CD4-positive, alpha-beta memory T cell (primary cell): ENCODE measurements at regions not wholly inside any gene's neighbourhood (a gene's known extent, or its start where the extent isn't known, plus 50 kb on each side); places are given as distances from the start of the nearest gene placed in this dataset.
A peak's percentile ranks its signal among the peaks of the same experiment; 100 is the strongest.

ENCODE experiments used
- CTCF ChIA-PET: fragments of 350-600 bp; sonication (Branson Sonifier 250); formaldehyde crosslinking; loops from one replicate; lab custom pipeline; 2021; ENCODE audit warnings: inconsistent platforms; ENCODE audit not compliant: partially characterized antibody; lab: Charles Lee
- POLR2A ChIA-PET: fragments of 350-600 bp; sonication (Branson Sonifier 250); formaldehyde crosslinking; loops from one replicate; lab custom pipeline; 2021; ENCODE audit not compliant: partially characterized antibody; lab: Charles Lee
- DNase-seq, 5 donors: peaks; one replicate each; pipeline versions ENCODE4 v3.0.0 to v3.0.0-alpha.2; 2020 to 2022; ENCODE audit warnings: mixed read lengths in 1 of 5
- H3K27ac ChIP-seq: one replicate; pipeline ENCODE4 v1.7.0; 2013; ENCODE audit warnings: low read depth, low read length
- H3K27me3 ChIP-seq: 2 replicates; pipeline ENCODE4 v1.7.0; 2013; ENCODE audit warnings: mild to moderate bottlenecking, low read length, moderate library complexity; ENCODE audit not compliant: insufficient read depth
- H3K36me3 ChIP-seq: 2 replicates; pipeline ENCODE4 v1.7.0; 2013; ENCODE audit warnings: mild to moderate bottlenecking, low read length, moderate library complexity; ENCODE audit not compliant: insufficient read depth
- H3K4me1 ChIP-seq: 2 replicates; pipeline ENCODE4 v1.7.0; 2013; ENCODE audit warnings: mild to moderate bottlenecking, low read length, moderate library complexity; ENCODE audit not compliant: insufficient read depth
- H3K4me3 ChIP-seq, 2 donors: one replicate each; pipeline ENCODE4 v1.7.0; 2013; ENCODE audit warnings: low read length in 2 of 2, mild to moderate bottlenecking in 1 of 2
- H3K9me3 ChIP-seq, 2 donors: one replicate each; pipeline ENCODE4 v1.7.0; 2013; ENCODE audit warnings: low read length in 2 of 2, control low read depth in 1 of 2; ENCODE audit not compliant: control insufficient read depth in 1 of 2
- H3K27ac Mint-ChIP-seq, 7 donors: one replicate each; pipeline ENCODE4 v1.8.0; 2020 to 2021; ENCODE audit warnings: mixed read lengths in 7 of 7, mild to moderate bottlenecking in 6 of 7, inconsistent platforms in 3 of 7, moderate library complexity in 3 of 7
- H3K27me3 Mint-ChIP-seq, 2 donors: one replicate each; pipeline ENCODE4 v1.8.0; 2020 to 2021; ENCODE audit warnings: mixed read lengths in 2 of 2
- H3K36me3 Mint-ChIP-seq, 2 donors: one replicate each; pipeline ENCODE4 v1.8.0; 2020 to 2021; ENCODE audit warnings: mixed read lengths in 2 of 2, inconsistent platforms in 1 of 2, mild to moderate bottlenecking in 1 of 2
- H3K4me1 Mint-ChIP-seq, 4 donors: one replicate each; pipeline ENCODE4 v1.8.0; 2020 to 2021; ENCODE audit warnings: mixed read lengths in 4 of 4, mild to moderate bottlenecking in 1 of 4
- H3K4me3 Mint-ChIP-seq, 8 donors: one replicate each; pipeline ENCODE4 v1.8.0; 2020 to 2021; ENCODE audit warnings: mixed read lengths in 8 of 8, mild to moderate bottlenecking in 7 of 8, moderate library complexity in 6 of 8, inconsistent platforms in 3 of 8
- H3K9me3 Mint-ChIP-seq, 8 donors: one replicate each; pipeline ENCODE4 v1.8.0; 2020 to 2021; ENCODE audit warnings: mixed read lengths in 8 of 8, mild to moderate bottlenecking in 5 of 8, inconsistent platforms in 3 of 8, moderate library complexity in 1 of 8
- intact Hi-C: fragments of 100-400 bp; cut with micrococcal nuclease; formaldehyde crosslinking; loops from one replicate; pipeline ENCODE4 v1.15.1; 2023

GRCh38 chr9:106339882-106340281 is 523.1 kb upstream of the ZNF462 start:
- H3K27me3 Mint-ChIP-seq: no peaks in the 10 kb centered on the region
- POLR2A ChIA-PET: no interaction called here

GRCh38 chr9:106350777-106351176 is 512.2 kb upstream of the ZNF462 start:
- H3K27ac Mint-ChIP-seq: peak overlapping the region in 1 of 7 donors; percentile 30
- H3K4me1 ChIP-seq: no peaks in the 10 kb centered on the region

More at GRCh38 chr9:106339882-106340281, 523.1 kb upstream of the ZNF462 start:
- intact Hi-C loops: no loop called here
- no peaks in the 10 kb centered on the region for H3K27me3 ChIP-seq
- no peak overlapping the region for H3K27ac ChIP-seq
- H3K9me3 Mint-ChIP-seq: peaks cover 2 to 31% (median 12%) of the 10 kb centered on the region in 8 donors
- H3K4me3 ChIP-seq: no peak overlapping the region
- no peak overlapping the region for H3K4me3 Mint-ChIP-seq
- DNase-seq: no peak
- no peaks in the 10 kb centered on the region for H3K4me1 ChIP-seq
- CTCF ChIA-PET: interaction anchor here (0.6 kb wide), 1 partner anchor 18 kb away, joined by 3 read pairs; no protein-coding TSS in a partner anchor
- no peaks in the 10 kb centered on the region for H3K36me3 ChIP-seq
- H3K27ac Mint-ChIP-seq: no peak overlapping the region
- H3K9me3 ChIP-seq: no peaks in the 10 kb centered on the region
- no peaks in the 10 kb centered on the region for H3K36me3 Mint-ChIP-seq
- H3K4me1 Mint-ChIP-seq: no peaks in the 10 kb centered on the region

GRCh38 chr9:106356924-106357323 is 506.0 kb upstream of the ZNF462 start:
- ChIA-PET POLR2A (no interaction called here), CTCF (no interaction called here)
- Histone ChIP-seq H3K27ac (no peak overlapping the region), H3K4me3 (no peak overlapping the region), H3K36me3 (no peaks in the 10 kb centered on the region), H3K4me1 (no peaks in the 10 kb centered on the region), H3K9me3 (no peaks in the 10 kb centered on the region), H3K27me3 (no peaks in the 10 kb centered on the region)
- Mint-ChIP-seq H3K9me3 (peaks cover 4 to 49% (median 22%) of the 10 kb centered on the region in 8 donors), H3K27me3 (no peaks in the 10 kb centered on the region), H3K4me1 (no peaks in the 10 kb centered on the region), H3K27ac (no peak overlapping the region), H3K36me3 (no peaks in the 10 kb centered on the region), H3K4me3 (no peak overlapping the region)
- intact Hi-C loops: no loop called here
- no peak for DNase-seq

More at GRCh38 chr9:106350777-106351176, 512.2 kb upstream of the ZNF462 start:
- no peaks in the 10 kb centered on the region for H3K27me3 ChIP-seq
- H3K27ac ChIP-seq: no peak overlapping the region
- Mint-ChIP-seq H3K36me3 (no peaks in the 10 kb centered on the region), H3K9me3 (peaks cover 0 to 20% (median 9%) of the 10 kb centered on the region in 8 donors), H3K4me3 (peak overlapping the region in 1 of 8 donors; percentile 15), H3K4me1 (no peaks in the 10 kb centered on the region), H3K27me3 (no peaks in the 10 kb centered on the region)
- H3K9me3 ChIP-seq: no peaks in the 10 kb centered on the region
- CTCF ChIA-PET: no interaction called here
- POLR2A ChIA-PET: no interaction called here
- intact Hi-C loops: no loop called here
- H3K36me3 ChIP-seq: no peaks in the 10 kb centered on the region
- H3K4me3 ChIP-seq: no peak overlapping the region
- no peak for DNase-seq

GRCh38 chr9:106358331-106358730 is 504.6 kb upstream of the ZNF462 start:
- DNase-seq: no peak
- H3K4me1 Mint-ChIP-seq: no peaks in the 10 kb centered on the region
- H3K36me3 Mint-ChIP-seq: no peaks in the 10 kb centered on the region
- Histone ChIP-seq H3K27me3 (no peaks in the 10 kb centered on the region), H3K4me1 (no peaks in the 10 kb centered on the region), H3K36me3 (no peaks in the 10 kb centered on the region), H3K27ac (no peak overlapping the region), H3K4me3 (no peak overlapping the region), H3K9me3 (no peaks in the 10 kb centered on the region)
- ChIA-PET POLR2A (no interaction called here), CTCF (no interaction called here)
- no peaks in the 10 kb centered on the region for H3K27me3 Mint-ChIP-seq
- peaks cover 6 to 49% (median 22%) of the 10 kb centered on the region in 8 donors for H3K9me3 Mint-ChIP-seq
- intact Hi-C loops: no loop called here
- no peak overlapping the region for H3K27ac Mint-ChIP-seq
- no peak overlapping the region for H3K4me3 Mint-ChIP-seq

GRCh38 chr9:106376689-106377088 is 486.3 kb upstream of the ZNF462 start:
- Mint-ChIP-seq H3K27ac (no peak overlapping the region), H3K4me1 (no peaks in the 10 kb centered on the region), H3K36me3 (no peaks in the 10 kb centered on the region), H3K9me3 (peaks cover 2 to 22% (median 9%) of the 10 kb centered on the region in 8 donors), H3K4me3 (no peak overlapping the region), H3K27me3 (no peaks in the 10 kb centered on the region)
- POLR2A ChIA-PET: no interaction called here
- H3K27ac ChIP-seq: no peak overlapping the region
- no peaks in the 10 kb centered on the region for H3K27me3 ChIP-seq
- no peaks in the 10 kb centered on the region for H3K9me3 ChIP-seq
- no peak overlapping the region for H3K4me3 ChIP-seq
- CTCF ChIA-PET: no interaction called here
- intact Hi-C loops: no loop called here
- H3K4me1 ChIP-seq: no peaks in the 10 kb centered on the region
- DNase-seq: no peak
- no peaks in the 10 kb centered on the region for H3K36me3 ChIP-seq

GRCh38 chr9:106383072-106383471 is 479.9 kb upstream of the ZNF462 start:
- no peaks in the 10 kb centered on the region for H3K36me3 ChIP-seq
- H3K9me3 Mint-ChIP-seq: peaks cover 0 to 23% (median 14%) of the 10 kb centered on the region in 8 donors
- POLR2A ChIA-PET: no interaction called here
- no peaks in the 10 kb centered on the region for H3K4me1 Mint-ChIP-seq
- H3K27ac Mint-ChIP-seq: no peak overlapping the region
- H3K27me3 Mint-ChIP-seq: no peaks in the 10 kb centered on the region
- no peak overlapping the region for H3K4me3 Mint-ChIP-seq
- intact Hi-C loops: no loop called here
- no peaks in the 10 kb centered on the region for H3K27me3 ChIP-seq
- no peak overlapping the region for H3K4me3 ChIP-seq
- H3K9me3 ChIP-seq: no peaks in the 10 kb centered on the region
- CTCF ChIA-PET: no interaction called here
- H3K4me1 ChIP-seq: no peaks in the 10 kb centered on the region
- no peak overlapping the region for H3K27ac ChIP-seq
- no peaks in the 10 kb centered on the region for H3K36me3 Mint-ChIP-seq
- no peak for DNase-seq

- no peaks in the 10 kb centered on the region for H3K36me3 Mint-ChIP-seq
- intact Hi-C loops: no loop called here
- no peak for DNase-seq
- no peaks in the 10 kb centered on the region for H3K4me1 ChIP-seq
- no peak overlapping the region for H3K27ac Mint-ChIP-seq
- H3K9me3 Mint-ChIP-seq: peaks cover 2 to 37% (median 14%) of the 10 kb centered on the region in 8 donors
- no peaks in the 10 kb centered on the region for H3K27me3 ChIP-seq
- H3K27me3 Mint-ChIP-seq: no peaks in the 10 kb centered on the region
- no peaks in the 10 kb centered on the region for H3K4me1 Mint-ChIP-seq
- no peak overlapping the region for H3K27ac ChIP-seq
- CTCF ChIA-PET: no interaction called here
- H3K4me3 Mint-ChIP-seq: no peak overlapping the region
- H3K36me3 ChIP-seq: no peaks in the 10 kb centered on the region
- no peaks in the 10 kb centered on the region for H3K9me3 ChIP-seq
- POLR2A ChIA-PET: no interaction called here
- H3K4me3 ChIP-seq: no peak overlapping the region
Measured at GRCh38 chr9:106387965-106388364, 475.0 kb upstream of the ZNF462 start.

- no peaks in the 10 kb centered on the region for H3K27me3 ChIP-seq
- H3K27ac ChIP-seq: no peak overlapping the region
- H3K36me3 Mint-ChIP-seq: no peaks in the 10 kb centered on the region
- H3K9me3 Mint-ChIP-seq: peaks cover 2 to 28% (median 10%) of the 10 kb centered on the region in 8 donors
- no peak overlapping the region for H3K4me3 ChIP-seq
- H3K36me3 ChIP-seq: no peaks in the 10 kb centered on the region
- no peaks in the 10 kb centered on the region for H3K9me3 ChIP-seq
- intact Hi-C loops: no loop called here
- no peak for DNase-seq
- CTCF ChIA-PET: no interaction called here
- no peak overlapping the region for H3K27ac Mint-ChIP-seq
- no peaks in the 10 kb centered on the region for H3K4me1 ChIP-seq
- POLR2A ChIA-PET: no interaction called here
- no peak overlapping the region for H3K4me3 Mint-ChIP-seq
- H3K27me3 Mint-ChIP-seq: no peaks in the 10 kb centered on the region
- H3K4me1 Mint-ChIP-seq: no peaks in the 10 kb centered on the region
Measured at GRCh38 chr9:106393226-106393625, 469.7 kb upstream of the ZNF462 start.
